Natural killer cell (primary cell): ENCODE measurements at regions not wholly inside any gene's neighbourhood (a gene's known extent, or its start where the extent isn't known, plus 50 kb on each side); places are given as distances from the start of the nearest gene placed in this dataset.

Source experiments
- ATAC-seq, 3 donors: fragments of 150-1000 bp in 2 of 3; fragments of 200-7000 bp in 1 of 3; cut with Tn5 transposase; 1 replicate in 1 of 3; 2 replicates in 2 of 3; pipeline ENCODE4 v1.10.0; 2021; ENCODE audit warnings: mild to moderate bottlenecking in 2 of 3, moderate library complexity in 2 of 3
- DNase-seq, 2 donors: peaks; one replicate each; pipeline versions ENCODE4 v3.0.0 to v3.0.0-alpha.2; 2013 to 2021; ENCODE audit warnings: mixed read lengths in 1 of 2
- H3K27ac ChIP-seq: one replicate; pipeline ENCODE4 v1.5.1; 2013; ENCODE audit warnings: mild to moderate bottlenecking, low read length
- H3K27me3 ChIP-seq: one replicate; pipeline ENCODE4 v1.6.1; 2013; ENCODE audit warnings: low read length; ENCODE audit not compliant: control insufficient read depth, insufficient read depth
- H3K36me3 ChIP-seq: one replicate; pipeline ENCODE4 v1.6.1; 2013; ENCODE audit warnings: low read length; ENCODE audit not compliant: control insufficient read depth, insufficient read depth
- H3K4me1 ChIP-seq: one replicate; pipeline ENCODE4 v1.6.1; 2013; ENCODE audit warnings: low read length; ENCODE audit not compliant: control insufficient read depth, insufficient read depth
- H3K4me3 ChIP-seq: one replicate; pipeline ENCODE4 v1.5.1; 2013; ENCODE audit warnings: low read length
- H3K9me3 ChIP-seq: one replicate; pipeline ENCODE4 v1.6.1; 2013; ENCODE audit warnings: low read length; ENCODE audit not compliant: control insufficient read depth, insufficient read depth
- H3K27ac Mint-ChIP-seq, 2 donors: one replicate each; pipeline ENCODE4 v1.8.0; 2022; ENCODE audit warnings: mild to moderate bottlenecking in 2 of 2, mixed read lengths in 2 of 2, moderate library complexity in 1 of 2
- H3K27me3 Mint-ChIP-seq, 2 donors: one replicate each; pipeline ENCODE4 v1.8.0; 2022; ENCODE audit warnings: low read depth in 2 of 2, mixed read lengths in 2 of 2
- H3K36me3 Mint-ChIP-seq: one replicate; pipeline ENCODE4 v1.8.0; 2022; ENCODE audit warnings: mixed read lengths
- H3K4me1 Mint-ChIP-seq, 2 donors: one replicate each; pipeline ENCODE4 v1.8.0; 2022; ENCODE audit warnings: mixed read lengths in 2 of 2
- H3K4me3 Mint-ChIP-seq: one replicate; pipeline ENCODE4 v1.8.0; 2022; ENCODE audit warnings: mild to moderate bottlenecking, moderate library complexity, mixed read lengths
- H3K9me3 Mint-ChIP-seq, 2 donors: one replicate each; pipeline ENCODE4 v1.8.0; 2022; ENCODE audit warnings: mixed read lengths in 2 of 2
- CTCF ChIP-seq: fragments of 200-600 bp; IDR thresholded peaks from one replicate; pipeline ENCODE4 v1.8.0; 2022; ENCODE audit warnings: antibody characterized with exemption
- WGBS: methylation state at CpG from one replicate; pipeline ENCODE4 v1.1.7; 2013; ENCODE audit warnings: missing lambda C conversion rate; ENCODE audit not compliant: insufficient coverage; 5-methylcytosine and 5-hydroxymethylcytosine counted together
- intact Hi-C: fragments of 100-400 bp; cut with micrococcal nuclease; formaldehyde crosslinking; loops from one replicate; pipeline ENCODE4 v1.14.2; 2022

- H3K27ac Mint-ChIP-seq = no peak overlapping the region
- Histone ChIP-seq H3K36me3 (no peaks in the 10 kb centered on the region), H3K27ac (no peak overlapping the region), H3K4me1 (no peaks in the 10 kb centered on the region), H3K9me3 (no peaks in the 10 kb centered on the region), H3K27me3 (no peaks in the 10 kb centered on the region), H3K4me3 (no peak overlapping the region)
- ATAC-seq (no peak), DNase-seq (no peak)
- H3K27me3 Mint-ChIP-seq = no peaks in the 10 kb centered on the region
- H3K4me3 Mint-ChIP-seq = no peak overlapping the region
- intact Hi-C loops = no loop called here
- H3K9me3 Mint-ChIP-seq = no peaks in the 10 kb centered on the region
- no peak for TF ChIP-seq CTCF
- WGBS = 83% methylated on average over 16 of the region's 16 CpGs
- no peaks in the 10 kb centered on the region for H3K36me3 Mint-ChIP-seq
- no peaks in the 10 kb centered on the region for H3K4me1 Mint-ChIP-seq
Measured at GRCh38 chr16:5850632-5851392, 753.2 kb upstream of the EEF2KMT start.

DNA sequence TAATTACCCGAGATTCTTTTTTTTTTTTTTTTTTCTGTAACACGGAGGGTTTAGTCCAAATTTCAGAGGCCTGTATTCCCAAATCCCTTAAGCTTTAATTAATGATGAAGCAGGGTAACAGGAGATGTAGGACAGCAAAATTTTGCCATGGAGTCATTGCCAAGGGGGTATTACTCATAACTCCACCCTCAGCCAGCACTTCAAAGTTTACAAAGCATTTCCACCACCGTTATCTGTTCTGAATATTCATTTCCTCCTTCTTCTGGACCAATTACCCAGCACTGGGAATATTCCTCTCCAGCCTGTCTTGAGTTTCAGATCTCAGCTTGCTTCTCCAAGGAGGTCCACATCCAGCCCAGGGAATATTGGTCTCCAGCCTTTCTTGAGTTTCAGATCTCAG lies 747.5 kb upstream of the EEF2KMT start:
- Histone ChIP-seq H3K4me1 (no peaks in the 10 kb centered on the region), H3K9me3 (no peaks in the 10 kb centered on the region), H3K27ac (no peak overlapping the region), H3K36me3 (no peaks in the 10 kb centered on the region), H3K4me3 (no peak overlapping the region), H3K27me3 (no peaks in the 10 kb centered on the region)
- H3K27ac Mint-ChIP-seq = no peak overlapping the region
- no peak overlapping the region for H3K4me3 Mint-ChIP-seq
- intact Hi-C loops = no loop called here
- TF ChIP-seq CTCF = no peak
- H3K9me3 Mint-ChIP-seq = peaks cover 0 to 2% of the 10 kb centered on the region in 2 donors
- H3K36me3 Mint-ChIP-seq = no peaks in the 10 kb centered on the region
- no peak for DNase-seq
- H3K4me1 Mint-ChIP-seq = no peaks in the 10 kb centered on the region
- ATAC-seq = no peak
- 79% methylated on average over 2 of the region's 3 CpGs for WGBS
- no peaks in the 10 kb centered on the region for H3K27me3 Mint-ChIP-seq

DNA sequence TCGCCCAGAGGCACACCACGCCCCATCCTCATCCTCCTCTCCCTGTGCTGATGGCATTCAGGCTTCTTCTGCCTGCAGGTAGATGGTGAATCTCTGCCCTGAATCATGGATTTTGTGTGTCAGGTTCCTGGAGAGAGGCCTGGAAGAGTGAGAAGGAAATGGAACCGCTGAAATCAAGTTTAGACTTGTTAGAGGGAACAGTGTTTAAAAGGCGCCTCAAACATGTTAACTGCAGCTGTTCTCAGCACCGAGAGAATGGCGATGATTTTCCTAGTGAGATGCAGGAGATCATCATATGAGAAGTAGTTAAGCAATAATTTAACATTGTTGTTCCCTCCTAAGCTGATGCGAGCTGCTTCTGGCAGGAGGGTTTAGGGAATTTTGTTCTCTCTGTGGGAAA lies 744.4 kb upstream of the EEF2KMT start:
- H3K27ac ChIP-seq = no peak overlapping the region
- no peak overlapping the region for H3K27ac Mint-ChIP-seq
- peaks cover 4% of the 10 kb centered on the region for H3K9me3 ChIP-seq
- no peak overlapping the region for H3K4me3 ChIP-seq
- no peak for TF ChIP-seq CTCF
- H3K27me3 ChIP-seq = no peaks in the 10 kb centered on the region
- no peak for ATAC-seq
- H3K36me3 Mint-ChIP-seq = no peaks in the 10 kb centered on the region
- intact Hi-C loops = no loop called here
- H3K27me3 Mint-ChIP-seq = no peaks in the 10 kb centered on the region
- H3K4me3 Mint-ChIP-seq = no peak overlapping the region
- no peaks in the 10 kb centered on the region for H3K36me3 ChIP-seq
- DNase-seq = no peak
- no peaks in the 10 kb centered on the region for H3K4me1 Mint-ChIP-seq
- peaks cover 0 to 2% of the 10 kb centered on the region in 2 donors for H3K9me3 Mint-ChIP-seq
- 89% methylated on average over 7 of the region's 7 CpGs for WGBS
- no peaks in the 10 kb centered on the region for H3K4me1 ChIP-seq

DNA sequence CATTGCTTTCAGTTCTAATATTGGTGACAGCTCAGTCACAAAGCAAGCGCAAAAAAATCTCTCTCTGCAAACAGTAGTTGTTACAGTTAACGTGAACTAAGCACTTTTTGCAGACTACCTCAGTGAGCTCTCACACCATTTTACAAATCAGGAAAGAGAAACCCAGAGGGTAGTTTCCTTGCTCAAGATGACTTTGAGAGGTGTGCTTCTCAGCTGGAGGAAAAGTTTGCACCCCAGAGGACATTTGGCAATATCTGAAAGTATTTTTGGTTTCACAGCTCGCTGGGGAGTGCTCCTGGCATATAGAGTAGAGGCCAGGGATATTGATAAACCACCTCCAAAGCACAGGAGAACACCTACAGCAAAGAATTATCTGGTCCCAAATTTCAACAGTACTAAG lies 741.1 kb upstream of the EEF2KMT start:
- Histone ChIP-seq H3K27me3 (no peaks in the 10 kb centered on the region), H3K4me1 (no peaks in the 10 kb centered on the region), H3K4me3 (no peak overlapping the region), H3K36me3 (no peaks in the 10 kb centered on the region), H3K9me3 (peaks cover 4% of the 10 kb centered on the region), H3K27ac (no peak overlapping the region)
- Mint-ChIP-seq H3K27me3 (no peaks in the 10 kb centered on the region), H3K27ac (no peak overlapping the region), H3K9me3 (peaks cover 0 to 5% of the 10 kb centered on the region in 2 donors), H3K4me1 (no peaks in the 10 kb centered on the region), H3K4me3 (no peak overlapping the region), H3K36me3 (no peaks in the 10 kb centered on the region)
- no peak for ATAC-seq
- intact Hi-C loops = no loop called here
- no peak for DNase-seq
- 80% methylated on average over 2 of the region's 3 CpGs for WGBS
- no peak for TF ChIP-seq CTCF
